A549 (cell line): ENCODE measurements at regions not wholly inside any gene's neighbourhood (a gene's known extent, or its start where the extent isn't known, plus 50 kb on each side); places are given as distances from the start of the nearest gene placed in this dataset.

Source experiments
- BCL3 ChIP-seq: fragments of >200 bp; sonication (Bioruptor Twin); formaldehyde crosslinking; IDR thresholded peaks from 3 replicates; pipeline ENCODE4 v1.6.1; 2016
- CTCF ChIP-seq: fragments of >200 bp; sonication (Bioruptor Twin); formaldehyde crosslinking; IDR thresholded peaks from 3 replicates; pipeline ENCODE4 v1.5.1; 2016
- JUN ChIP-seq, 2 experiments: fragments of >200 bp; sonication (Bioruptor Twin); formaldehyde crosslinking; IDR thresholded peaks; 2 replicates in 1 of 2; 3 replicates in 1 of 2; pipeline ENCODE4 v1.6.1; 2016 to 2017
- TF ChIP-seq, protein P1 (sequence below): fragments of 250-450 bp; sonication (Bioruptor Pico); IDR thresholded peaks from 2 replicates; pipeline ENCODE4 v1.5.0; 2021; ENCODE audit warnings: mild to moderate bottlenecking, moderate library complexity, borderline replicate concordance

DNA sequence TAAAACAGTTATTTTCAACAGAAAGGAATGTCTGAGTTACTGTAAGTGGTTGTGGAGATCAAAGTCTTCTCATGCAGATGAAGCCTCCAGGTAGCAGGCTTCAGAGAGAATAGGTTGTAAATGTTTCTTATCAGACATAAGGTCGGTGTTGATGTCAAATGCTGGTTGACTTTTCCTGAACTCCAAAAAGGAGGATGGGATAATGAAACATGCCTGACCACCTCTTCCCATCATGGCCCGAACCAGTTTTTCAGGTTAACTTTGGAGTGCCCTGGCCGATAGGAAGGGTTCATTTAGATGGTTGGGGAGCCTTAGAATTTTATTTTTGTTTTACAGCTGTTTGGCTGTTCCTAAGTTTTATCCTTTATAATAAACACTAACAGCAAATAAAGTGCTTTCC lies 478.4 kb downstream of the ACTL7B start:
- TF ChIP-seq CTCF (no peak), JUN (IDR thresholded peaks at IDR 0.05) (no peak), BCL3 (no peak)
- TF ChIP-seq, protein P1, sequence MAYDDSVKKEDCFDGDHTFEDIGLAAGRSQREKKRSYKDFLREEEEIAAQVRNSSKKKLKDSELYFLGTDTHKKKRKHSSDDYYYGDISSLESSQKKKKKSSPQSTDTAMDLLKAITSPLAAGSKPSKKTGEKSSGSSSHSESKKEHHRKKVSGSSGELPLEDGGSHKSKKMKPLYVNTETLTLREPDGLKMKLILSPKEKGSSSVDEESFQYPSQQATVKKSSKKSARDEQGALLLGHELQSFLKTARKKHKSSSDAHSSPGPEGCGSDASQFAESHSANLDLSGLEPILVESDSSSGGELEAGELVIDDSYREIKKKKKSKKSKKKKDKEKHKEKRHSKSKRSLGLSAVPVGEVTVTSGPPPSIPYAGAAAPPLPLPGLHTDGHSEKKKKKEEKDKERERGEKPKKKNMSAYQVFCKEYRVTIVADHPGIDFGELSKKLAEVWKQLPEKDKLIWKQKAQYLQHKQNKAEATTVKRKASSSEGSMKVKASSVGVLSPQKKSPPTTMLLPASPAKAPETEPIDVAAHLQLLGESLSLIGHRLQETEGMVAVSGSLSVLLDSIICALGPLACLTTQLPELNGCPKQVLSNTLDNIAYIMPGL = no peak
